ENCODE measurements at regions not wholly inside any gene's neighbourhood (a gene's known extent, or its start where the extent isn't known, plus 50 kb on each side); places are given as distances from the start of the nearest gene placed in this dataset.

DNA sequence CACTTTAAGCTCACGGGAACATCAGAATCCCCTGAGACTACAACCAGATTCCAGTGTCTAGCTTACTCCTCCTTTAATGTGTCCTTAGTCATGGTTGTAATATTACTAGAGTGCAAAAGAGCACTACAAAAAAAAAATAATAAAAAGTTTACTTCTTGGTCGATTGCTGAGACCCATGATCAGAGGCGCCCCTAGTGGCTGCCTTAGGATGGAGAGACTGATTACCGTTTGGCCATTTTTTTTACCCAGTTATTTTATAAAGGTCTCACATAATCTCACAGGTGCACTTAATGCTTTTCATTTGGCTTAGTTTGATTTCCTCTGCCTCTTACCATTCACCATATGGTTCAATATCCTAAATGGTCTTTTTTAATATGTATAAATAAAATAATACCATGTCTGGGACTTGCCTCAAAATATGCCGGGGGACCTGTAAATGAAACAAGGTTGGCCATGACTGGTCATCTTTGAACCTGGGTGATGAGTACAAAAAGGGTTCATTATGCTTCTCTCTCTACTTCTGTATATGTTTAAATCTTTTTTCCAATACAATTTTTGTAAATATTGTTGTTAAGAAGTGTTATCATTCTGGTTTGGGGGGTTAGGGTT is 331.5 kb upstream of the NFE2L3 start:
- Histone ChIP-seq H2AFZ (ENCODE audit: low read depth, low read length) (no peak overlapping the region), H4K20me1 (ENCODE audit: insufficient read depth, low read length) (no peaks in the 10 kb centered on the region), H3K4me3 (ENCODE audit: insufficient read depth, low read depth, low read length) (no peak overlapping the region), H3K9ac (ENCODE audit: low read length) (no peak overlapping the region), H3K4me2 (ENCODE audit: low read length) (no peak overlapping the region), H3K4me1 (ENCODE audit: insufficient read depth, low read length) (no peaks in the 10 kb centered on the region), H3K27me3 (ENCODE audit: insufficient read depth, low read length) (no peaks in the 10 kb centered on the region), H3K9me3 (ENCODE audit: insufficient read depth, low read depth, low read length) (no peaks in the 10 kb centered on the region), H3K79me2 (ENCODE audit: insufficient read depth, low read length) (no peaks in the 10 kb centered on the region), H3K27ac (ENCODE audit: low read depth, low read length) (no peak overlapping the region), H3K36me3 (ENCODE audit: insufficient read depth, low read length) (no peaks in the 10 kb centered on the region)
- Mint-ChIP-seq H3K9me3 (ENCODE audit: unreplicated experiment) (no peaks in the 10 kb centered on the region), H3K27me3 (ENCODE audit: low read depth, unreplicated experiment) (no peaks in the 10 kb centered on the region), H3K36me3 (ENCODE audit: low read depth, unreplicated experiment) (no peaks in the 10 kb centered on the region), H3K4me1 (ENCODE audit: low read depth, unreplicated experiment) (peaks cover 2% of the 10 kb centered on the region), H3K27ac (ENCODE audit: unreplicated experiment) (no peak overlapping the region), H3K4me3 (ENCODE audit: unreplicated experiment) (no peak overlapping the region)
- DNase-seq (ENCODE audit: low read depth) = no peak
- TF ChIP-seq, protein P1, sequence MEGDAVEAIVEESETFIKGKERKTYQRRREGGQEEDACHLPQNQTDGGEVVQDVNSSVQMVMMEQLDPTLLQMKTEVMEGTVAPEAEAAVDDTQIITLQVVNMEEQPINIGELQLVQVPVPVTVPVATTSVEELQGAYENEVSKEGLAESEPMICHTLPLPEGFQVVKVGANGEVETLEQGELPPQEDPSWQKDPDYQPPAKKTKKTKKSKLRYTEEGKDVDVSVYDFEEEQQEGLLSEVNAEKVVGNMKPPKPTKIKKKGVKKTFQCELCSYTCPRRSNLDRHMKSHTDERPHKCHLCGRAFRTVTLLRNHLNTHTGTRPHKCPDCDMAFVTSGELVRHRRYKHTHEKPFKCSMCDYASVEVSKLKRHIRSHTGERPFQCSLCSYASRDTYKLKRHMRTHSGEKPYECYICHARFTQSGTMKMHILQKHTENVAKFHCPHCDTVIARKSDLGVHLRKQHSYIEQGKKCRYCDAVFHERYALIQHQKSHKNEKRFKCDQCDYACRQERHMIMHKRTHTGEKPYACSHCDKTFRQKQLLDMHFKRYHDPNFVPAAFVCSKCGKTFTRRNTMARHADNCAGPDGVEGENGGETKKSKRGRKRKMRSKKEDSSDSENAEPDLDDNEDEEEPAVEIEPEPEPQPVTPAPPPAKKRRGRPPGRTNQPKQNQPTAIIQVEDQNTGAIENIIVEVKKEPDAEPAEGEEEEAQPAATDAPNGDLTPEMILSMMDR (IDR thresholded peaks at IDR 0.05; ENCODE audit: insufficient read depth, low read depth, low read length) = peak; percentile 45
- TF ChIP-seq EZH2 (IDR thresholded peaks at IDR 0.05; ENCODE audit: insufficient read depth, low read length) = no peak
- no peak for FAIRE-seq

DNA sequence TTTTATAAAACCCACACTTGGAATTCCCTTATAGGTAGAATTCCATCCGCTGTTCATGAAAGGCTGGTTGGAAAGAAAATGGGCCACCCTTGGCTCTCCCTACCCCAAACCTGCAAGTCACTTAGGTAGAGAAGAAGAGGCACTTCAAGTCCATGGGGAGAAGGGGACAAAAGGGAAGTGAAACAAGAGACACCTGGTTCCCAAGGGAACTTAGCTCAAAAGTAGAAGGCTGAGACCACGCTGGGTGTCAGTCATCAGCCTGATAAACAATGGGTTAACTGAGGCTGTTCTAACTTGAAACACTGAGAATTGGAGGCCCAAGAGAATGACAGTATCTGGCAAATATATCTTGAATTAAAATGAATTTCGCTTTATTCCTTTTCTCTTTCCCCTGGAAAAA is 330.8 kb upstream of the NFE2L3 start:
- no peaks in the 10 kb centered on the region for H3K9me3 ChIP-seq (ENCODE audit: insufficient read depth, low read depth, low read length)
- H3K27ac ChIP-seq (ENCODE audit: low read depth, low read length) = no peak overlapping the region
- Mint-ChIP-seq H3K4me3 (ENCODE audit: unreplicated experiment) (no peak overlapping the region), H3K4me1 (ENCODE audit: low read depth, unreplicated experiment) (no peaks in the 10 kb centered on the region), H3K27ac (ENCODE audit: unreplicated experiment) (no peak overlapping the region), H3K36me3 (ENCODE audit: low read depth, unreplicated experiment) (no peaks in the 10 kb centered on the region), H3K27me3 (ENCODE audit: low read depth, unreplicated experiment) (no peaks in the 10 kb centered on the region), H3K9me3 (ENCODE audit: unreplicated experiment) (no peaks in the 10 kb centered on the region)
- TF ChIP-seq EZH2 (IDR thresholded peaks at IDR 0.05; ENCODE audit: insufficient read depth, low read length) = no peak
- TF ChIP-seq, protein P1 (IDR thresholded peaks at IDR 0.05; ENCODE audit: insufficient read depth, low read depth, low read length) = no peak
- H3K4me2 ChIP-seq (ENCODE audit: low read length) = no peak overlapping the region
- H3K4me1 ChIP-seq (ENCODE audit: insufficient read depth, low read length) = no peaks in the 10 kb centered on the region
- H3K9ac ChIP-seq (ENCODE audit: low read length) = no peak overlapping the region
- no peak for FAIRE-seq
- H3K79me2 ChIP-seq (ENCODE audit: insufficient read depth, low read length) = no peaks in the 10 kb centered on the region
- no peak overlapping the region for H2AFZ ChIP-seq (ENCODE audit: low read depth, low read length)
- no peaks in the 10 kb centered on the region for H3K36me3 ChIP-seq (ENCODE audit: insufficient read depth, low read length)
- DNase-seq (ENCODE audit: low read depth) = no peak
- H4K20me1 ChIP-seq (ENCODE audit: insufficient read depth, low read length) = no peaks in the 10 kb centered on the region
- H3K4me3 ChIP-seq (ENCODE audit: insufficient read depth, low read depth, low read length) = no peak overlapping the region
- H3K27me3 ChIP-seq (ENCODE audit: insufficient read depth, low read length) = no peaks in the 10 kb centered on the region

DNA sequence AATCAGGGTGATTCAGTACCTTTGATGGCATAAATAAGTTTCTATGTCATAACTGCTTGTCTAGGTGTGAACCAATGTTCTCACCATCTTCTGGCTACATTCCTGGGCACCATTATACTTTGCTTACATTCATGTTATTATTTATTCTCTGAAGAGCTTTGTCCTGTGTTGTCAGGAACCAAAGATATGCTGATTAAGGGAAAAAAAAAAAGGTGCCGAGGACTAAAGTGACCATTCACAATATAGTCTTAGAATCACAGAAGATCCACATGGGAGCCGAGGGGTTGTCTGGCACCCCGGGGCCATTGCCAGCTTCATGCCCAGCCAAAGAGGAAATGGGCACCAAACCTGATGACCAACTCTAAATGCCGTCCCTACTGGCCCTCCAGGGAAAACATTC is 329.2 kb upstream of the NFE2L3 start:
- FAIRE-seq = no peak
- no peaks in the 10 kb centered on the region for H3K79me2 ChIP-seq (ENCODE audit: insufficient read depth, low read length)
- TF ChIP-seq, protein P1 (IDR thresholded peaks at IDR 0.05; ENCODE audit: insufficient read depth, low read depth, low read length) = no peak
- TF ChIP-seq EZH2 (IDR thresholded peaks at IDR 0.05; ENCODE audit: insufficient read depth, low read length) = no peak
- Mint-ChIP-seq H3K27ac (ENCODE audit: unreplicated experiment) (no peak overlapping the region), H3K4me3 (ENCODE audit: unreplicated experiment) (no peak overlapping the region), H3K27me3 (ENCODE audit: low read depth, unreplicated experiment) (no peaks in the 10 kb centered on the region), H3K36me3 (ENCODE audit: low read depth, unreplicated experiment) (no peaks in the 10 kb centered on the region), H3K9me3 (ENCODE audit: unreplicated experiment) (no peaks in the 10 kb centered on the region), H3K4me1 (ENCODE audit: low read depth, unreplicated experiment) (no peaks in the 10 kb centered on the region)
- H4K20me1 ChIP-seq (ENCODE audit: insufficient read depth, low read length) = no peaks in the 10 kb centered on the region
- H3K9me3 ChIP-seq (ENCODE audit: insufficient read depth, low read depth, low read length) = no peaks in the 10 kb centered on the region
- no peaks in the 10 kb centered on the region for H3K36me3 ChIP-seq (ENCODE audit: insufficient read depth, low read length)
- no peaks in the 10 kb centered on the region for H3K27me3 ChIP-seq (ENCODE audit: insufficient read depth, low read length)
- H3K27ac ChIP-seq (ENCODE audit: low read depth, low read length) = no peak overlapping the region
- H3K4me2 ChIP-seq (ENCODE audit: low read length) = no peak overlapping the region
- no peak overlapping the region for H2AFZ ChIP-seq (ENCODE audit: low read depth, low read length)
- no peak for DNase-seq (ENCODE audit: low read depth)
- no peak overlapping the region for H3K4me3 ChIP-seq (ENCODE audit: insufficient read depth, low read depth, low read length)
- H3K4me1 ChIP-seq (ENCODE audit: insufficient read depth, low read length) = no peaks in the 10 kb centered on the region
- no peak overlapping the region for H3K9ac ChIP-seq (ENCODE audit: low read length)

Measured in astrocyte (in vitro differentiated cells and primary cell).